Hepatocyte (in vitro differentiated cells): ENCODE measurements at regions not wholly inside any gene's neighbourhood (a gene's known extent, or its start where the extent isn't known, plus 50 kb on each side); places are given as distances from the start of the nearest gene placed in this dataset.

Experiments used
- CTCF ChIP-seq: fragments of 200-600 bp; sonication (generic); IDR thresholded peaks from 2 replicates; pipeline ENCODE4 v1.5.1; 2016; ENCODE audit warnings: antibody characterized with exemption, mild to moderate bottlenecking; ENCODE audit not compliant: poor library complexity
- EZH2 ChIP-seq: fragments of 200-600 bp; sonication (generic); IDR thresholded peaks from 2 replicates; pipeline ENCODE4 v1.6.1; 2016; ENCODE audit warnings: antibody characterized with exemption, mild to moderate bottlenecking, borderline replicate concordance
- EZH2phosphoT487 ChIP-seq: fragments of 200-600 bp; sonication (generic); IDR thresholded peaks from one replicate; pipeline ENCODE4 v1.6.1; 2018; ENCODE audit warnings: antibody characterized with exemption, mild to moderate bottlenecking, low read depth, moderate library complexity; ENCODE audit not compliant: unreplicated experiment, severe bottlenecking

GRCh38 chr2:21294446-21294845, 170.7 kb downstream of the TDRD15 start:
- TF ChIP-seq CTCF (no peak), EZH2 (no peak), EZH2phosphoT487 (no peak)
